Trophoblast cell (in vitro differentiated cells and primary cell): ENCODE measurements at regions not wholly inside any gene's neighbourhood (a gene's known extent, or its start where the extent isn't known, plus 50 kb on each side); places are given as distances from the start of the nearest gene placed in this dataset.

Experiments
- DNase-seq, 2 donors: peaks; one replicate each; pipeline ENCODE4 v3.0.0-alpha.2; 2016
- H2AFZ ChIP-seq: 2 replicates; pipeline ENCODE4 v1.6.1; 2013; ENCODE audit warnings: low read length, moderate library complexity, mild to moderate bottlenecking; ENCODE audit not compliant: insufficient read depth, poor library complexity
- H2AK5ac ChIP-seq: 2 replicates; pipeline ENCODE4 v1.6.1; 2013; ENCODE audit warnings: mild to moderate bottlenecking, low read length
- H2BK120ac ChIP-seq: 2 replicates; pipeline ENCODE4 v1.6.1; 2013; ENCODE audit warnings: low read length, mild to moderate bottlenecking, moderate library complexity; ENCODE audit not compliant: insufficient read depth, poor library complexity
- H2BK12ac ChIP-seq: 2 replicates; pipeline ENCODE4 v1.6.1; 2013; ENCODE audit warnings: mild to moderate bottlenecking, low read length, moderate library complexity
- H2BK5ac ChIP-seq: 2 replicates; pipeline ENCODE4 v1.6.1; 2013; ENCODE audit warnings: low read length, low read depth, moderate library complexity, mild to moderate bottlenecking; ENCODE audit not compliant: poor library complexity
- H3K14ac ChIP-seq: 2 replicates; pipeline ENCODE4 v1.6.1; 2013; ENCODE audit warnings: mild to moderate bottlenecking, low read length
- H3K18ac ChIP-seq: 2 replicates; pipeline ENCODE4 v1.6.1; 2013; ENCODE audit warnings: mild to moderate bottlenecking, low read length
- H3K23ac ChIP-seq: 2 replicates; pipeline ENCODE4 v1.6.1; 2013; ENCODE audit warnings: low read length
- H3K27ac ChIP-seq: 2 replicates; pipeline ENCODE4 v1.5.1; 2013; ENCODE audit warnings: low read depth, mild to moderate bottlenecking, inconsistent platforms, low read length, moderate library complexity
- H3K27me3 ChIP-seq: 2 replicates; pipeline ENCODE4 v1.6.1; 2013; ENCODE audit warnings: inconsistent platforms, mild to moderate bottlenecking, low read length, moderate library complexity; ENCODE audit not compliant: insufficient read depth
- H3K36me3 ChIP-seq, 2 experiments: 1 replicate in 1 of 2; 2 replicates in 1 of 2; pipeline ENCODE4 v1.6.1; 2013; ENCODE audit warnings: low read length in 2 of 2, mild to moderate bottlenecking in 2 of 2, moderate library complexity in 1 of 2; ENCODE audit not compliant: insufficient read depth in 2 of 2, control insufficient read depth in 1 of 2
- H3K4ac ChIP-seq: 2 replicates; pipeline ENCODE4 v1.6.1; 2013; ENCODE audit warnings: low read depth, mild to moderate bottlenecking, low read length, moderate library complexity
- H3K4me1 ChIP-seq, 2 experiments: 1 replicate in 1 of 2; 2 replicates in 1 of 2; pipeline ENCODE4 v1.6.1; 2013; ENCODE audit warnings: low read length in 2 of 2, mild to moderate bottlenecking in 2 of 2, moderate library complexity in 1 of 2; ENCODE audit not compliant: insufficient read depth in 2 of 2, control insufficient read depth in 1 of 2
- H3K4me2 ChIP-seq: 2 replicates; pipeline ENCODE4 v1.6.1; 2013; ENCODE audit warnings: inconsistent platforms, mild to moderate bottlenecking, low read length, moderate library complexity
- H3K4me3 ChIP-seq: 2 replicates; pipeline ENCODE4 v1.5.1; 2013; ENCODE audit warnings: mild to moderate bottlenecking, low read depth, low read length, inconsistent platforms
- H3K79me1 ChIP-seq: one replicate; pipeline ENCODE4 v1.6.1; 2013; ENCODE audit warnings: low read length
- H3K79me2 ChIP-seq: 2 replicates; pipeline ENCODE4 v1.6.1; 2013; ENCODE audit warnings: low read length, mild to moderate bottlenecking; ENCODE audit not compliant: control insufficient read depth, insufficient read depth, poor library complexity
- H3K9ac ChIP-seq: 2 replicates; pipeline ENCODE4 v1.6.1; 2013; ENCODE audit warnings: mild to moderate bottlenecking, low read length
- H3K9me3 ChIP-seq: 2 replicates; pipeline ENCODE4 v1.6.1; 2013; ENCODE audit warnings: low read depth, mild to moderate bottlenecking, control low read depth, inconsistent platforms, low read length; ENCODE audit not compliant: insufficient read depth
- H4K12ac ChIP-seq: 2 replicates; pipeline ENCODE4 v1.6.1; 2013; ENCODE audit warnings: low read depth, mild to moderate bottlenecking, low read length, moderate library complexity
- H4K8ac ChIP-seq: 2 replicates; pipeline ENCODE4 v1.6.1; 2013; ENCODE audit warnings: low read depth, mild to moderate bottlenecking, low read length, moderate library complexity
- H4K91ac ChIP-seq: one replicate; pipeline ENCODE4 v1.6.1; 2013; ENCODE audit warnings: low read depth, mild to moderate bottlenecking, low read length, moderate library complexity
- WGBS: extraction: QIAGEN DNeasy Blood & Tissue Kit; methylation state at CpG from one replicate; pipeline ENCODE4 v1.1.7; 2013; ENCODE audit warnings: missing lambda C conversion rate; ENCODE audit not compliant: insufficient read length, insufficient coverage; ENCODE audit errors: extremely low coverage; 5-methylcytosine and 5-hydroxymethylcytosine counted together

DNA sequence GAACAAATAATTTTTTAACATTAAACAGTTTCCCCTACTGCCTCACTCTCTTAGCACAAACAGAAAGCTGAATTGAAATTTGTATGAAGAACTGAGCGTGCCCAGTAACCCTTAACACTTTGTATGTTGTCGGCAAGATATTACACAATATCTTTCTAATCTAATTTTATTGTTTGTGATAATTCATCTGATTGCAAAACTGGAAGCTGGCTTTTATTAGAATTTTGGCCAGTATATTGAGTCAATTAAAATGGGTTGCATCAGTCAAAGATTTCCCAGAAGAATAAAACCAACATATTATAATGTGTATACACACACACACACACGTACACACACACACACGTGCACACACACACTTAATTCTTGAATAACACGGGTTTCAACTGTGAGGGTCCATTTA, 2332.1 kb downstream of the PCDH7 start:
- Histone ChIP-seq H3K4me3 (no peak overlapping the region), H3K36me3 (no peaks in the 10 kb centered on the region), H4K91ac (no peak overlapping the region), H4K8ac (no peak overlapping the region), H2AFZ (no peak overlapping the region), H2BK12ac (no peak overlapping the region), H3K79me1 (no peaks in the 10 kb centered on the region), H3K4me1 (no peaks in the 10 kb centered on the region), H2BK5ac (no peak overlapping the region), H2AK5ac (no peak overlapping the region), H3K27ac (no peak overlapping the region), H3K23ac (no peak overlapping the region), H3K9ac (no peak overlapping the region), H3K4ac (no peak overlapping the region), H3K4me2 (no peak overlapping the region), H3K18ac (no peak overlapping the region), H3K9me3 (no peaks in the 10 kb centered on the region), H2BK120ac (no peak overlapping the region), H3K79me2 (no peaks in the 10 kb centered on the region), H4K12ac (no peak overlapping the region), H3K14ac (no peak overlapping the region), H3K27me3 (no peaks in the 10 kb centered on the region)
- DNase-seq, result no peak
- WGBS, result no CpG with 5 or more reads among the region's 5 CpGs

DNA sequence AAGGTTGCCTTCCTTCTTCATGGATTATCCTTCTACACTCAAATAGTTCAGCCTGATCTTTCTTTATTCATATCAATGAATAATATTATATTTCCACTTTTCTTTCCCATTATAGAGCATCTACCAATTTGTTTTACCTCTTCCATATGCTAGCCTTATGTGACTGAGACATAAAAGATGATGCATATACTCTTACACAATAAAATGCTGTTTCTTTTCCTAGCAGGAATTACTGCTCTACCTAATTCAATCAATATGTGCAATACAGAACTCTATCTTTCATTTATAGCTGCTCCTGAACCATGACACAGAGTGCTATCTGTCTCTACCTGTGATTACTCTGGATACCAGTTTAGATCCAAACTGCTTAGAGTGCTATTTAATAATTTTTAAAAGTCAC, 2334.0 kb downstream of the PCDH7 start:
- Histone ChIP-seq H3K14ac (no peak overlapping the region), H4K12ac (no peak overlapping the region), H3K27ac (no peak overlapping the region), H3K27me3 (no peaks in the 10 kb centered on the region), H2BK120ac (no peak overlapping the region), H3K18ac (no peak overlapping the region), H3K23ac (no peak overlapping the region), H3K4ac (no peak overlapping the region), H3K79me2 (no peaks in the 10 kb centered on the region), H2BK5ac (no peak overlapping the region), H3K4me2 (no peak overlapping the region), H3K4me1 (no peaks in the 10 kb centered on the region), H3K9me3 (no peaks in the 10 kb centered on the region), H4K91ac (no peak overlapping the region), H3K36me3 (no peaks in the 10 kb centered on the region), H2BK12ac (no peak overlapping the region), H2AK5ac (no peak overlapping the region), H3K4me3 (no peak overlapping the region), H4K8ac (no peak overlapping the region), H3K79me1 (peaks cover 2% of the 10 kb centered on the region), H3K9ac (no peak overlapping the region), H2AFZ (no peak overlapping the region)
- no peak for DNase-seq

DNA sequence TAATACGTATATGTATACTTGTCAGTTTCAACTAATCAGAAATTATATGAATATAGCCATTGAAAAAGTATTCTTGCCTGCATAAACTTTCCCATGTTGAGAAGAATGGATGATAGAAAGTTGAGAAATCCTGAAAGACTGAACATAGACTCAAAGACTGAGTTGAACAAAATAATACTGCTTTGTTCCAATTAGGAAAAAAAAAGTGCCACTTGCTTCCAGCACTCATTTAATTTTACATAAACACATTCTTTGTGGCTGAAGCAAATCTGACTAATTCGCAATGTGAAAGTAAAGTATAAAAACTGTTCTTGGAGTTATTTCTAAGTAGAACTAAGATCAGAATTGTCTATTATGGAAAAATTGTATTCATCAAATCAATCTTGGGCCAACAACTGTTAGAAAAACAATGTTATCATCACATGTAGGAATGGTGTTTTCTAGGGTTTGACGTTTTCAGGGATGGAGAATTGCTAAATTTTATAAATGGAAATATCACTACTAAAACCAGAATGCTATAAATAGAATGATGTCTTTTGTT, 2334.6 kb downstream of the PCDH7 start:
- DNase-seq, result no peak

GRCh38 chr4:33057736-33058135, 2337.6 kb downstream of the PCDH7 start:
- WGBS, result no CpG with 5 or more reads among the region's 1 CpG
- no peak overlapping the region for H2AFZ ChIP-seq
- no peak overlapping the region for H2AK5ac ChIP-seq
- H3K4me3 ChIP-seq, result no peak overlapping the region
- no peak overlapping the region for H4K91ac ChIP-seq
- no peak overlapping the region for H2BK120ac ChIP-seq
- H3K27ac ChIP-seq, result no peak overlapping the region
- DNase-seq, result no peak
- H3K23ac ChIP-seq, result no peak overlapping the region
- no peaks in the 10 kb centered on the region for H3K79me2 ChIP-seq
- no peak overlapping the region for H3K4me2 ChIP-seq
- H4K12ac ChIP-seq, result no peak overlapping the region
- H3K9me3 ChIP-seq, result no peaks in the 10 kb centered on the region
- no peak overlapping the region for H3K4ac ChIP-seq
- H3K18ac ChIP-seq, result no peak overlapping the region
- no peak overlapping the region for H3K9ac ChIP-seq
- H4K8ac ChIP-seq, result no peak overlapping the region
- no peak overlapping the region for H3K14ac ChIP-seq
- no peak overlapping the region for H2BK5ac ChIP-seq
- H3K79me1 ChIP-seq, result peaks cover 2% of the 10 kb centered on the region
- H3K36me3 ChIP-seq, result no peaks in the 10 kb centered on the region
- H3K4me1 ChIP-seq, result peaks cover 2% of the 10 kb centered on the region in 2 experiments
- H3K27me3 ChIP-seq, result no peaks in the 10 kb centered on the region
- no peak overlapping the region for H2BK12ac ChIP-seq

More for the DNA sequence above, 2334.6 kb downstream of the PCDH7 start:
- H3K79me1 ChIP-seq, result peaks cover 2% of the 10 kb centered on the region
- H2BK120ac ChIP-seq, result no peak overlapping the region
- no peak overlapping the region for H3K14ac ChIP-seq
- H4K91ac ChIP-seq, result no peak overlapping the region
- H4K12ac ChIP-seq, result no peak overlapping the region
- H4K8ac ChIP-seq, result no peak overlapping the region
- no peak overlapping the region for H2AK5ac ChIP-seq
- H3K4ac ChIP-seq, result no peak overlapping the region
- no peak overlapping the region for H3K4me2 ChIP-seq
- no peaks in the 10 kb centered on the region for H3K9me3 ChIP-seq
- H3K27me3 ChIP-seq, result no peaks in the 10 kb centered on the region
- no peak overlapping the region for H3K18ac ChIP-seq
- H3K4me3 ChIP-seq, result no peak overlapping the region
- no peaks in the 10 kb centered on the region for H3K4me1 ChIP-seq
- no peak overlapping the region for H2BK12ac ChIP-seq
- no peak overlapping the region for H3K9ac ChIP-seq
- no peak overlapping the region for H2BK5ac ChIP-seq
- no peaks in the 10 kb centered on the region for H3K36me3 ChIP-seq
- H3K79me2 ChIP-seq, result no peaks in the 10 kb centered on the region
- WGBS, result no CpG with 5 or more reads among the region's 3 CpGs
- H3K27ac ChIP-seq, result no peak overlapping the region
- no peak overlapping the region for H3K23ac ChIP-seq
- H2AFZ ChIP-seq, result no peak overlapping the region
